Mammary epithelial cell (primary cell): ENCODE measurements at regions not wholly inside any gene's neighbourhood (a gene's known extent, or its start where the extent isn't known, plus 50 kb on each side); places are given as distances from the start of the nearest gene placed in this dataset.

ENCODE experiments used
- EZH2 ChIP-seq: IDR thresholded peaks from 2 replicates; pipeline ENCODE4 v1.6.1; 2012; ENCODE audit warnings: low read length, inconsistent platforms, borderline replicate concordance
- TF ChIP-seq, protein P1 (sequence below), 2 donors: IDR thresholded peaks in 1 of 2; conservative IDR thresholded peaks in 1 of 2; 2 replicates each; pipeline ENCODE4 v1.5.1; 2011 to 2012; ENCODE audit warnings: inconsistent platforms in 2 of 2, low read length in 2 of 2, mild to moderate bottlenecking in 2 of 2, control low read depth in 1 of 2, low read depth in 1 of 2; ENCODE audit not compliant: insufficient read depth in 1 of 2; ENCODE audit errors: extremely low read depth in 1 of 2

DNA sequence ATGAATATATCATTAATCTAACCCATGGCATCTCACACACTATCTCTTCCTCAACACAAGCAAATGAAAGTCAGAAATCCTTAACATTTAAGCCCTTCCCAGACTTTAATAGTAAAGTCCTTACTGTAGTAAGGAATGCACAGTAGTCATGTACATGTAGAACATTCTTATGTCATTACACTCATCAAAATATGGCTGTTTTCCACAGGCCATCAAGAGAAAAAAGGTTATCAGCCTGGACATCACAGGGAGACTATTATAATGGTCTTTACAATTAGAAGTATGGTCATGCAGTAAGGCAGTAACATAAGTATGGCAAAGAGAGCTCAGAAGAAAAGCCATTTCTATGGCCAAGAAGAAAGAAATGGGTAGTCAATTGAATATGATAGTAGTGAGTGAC is 121.2 kb downstream of the SLC6A15 start:
- TF ChIP-seq, protein P1, sequence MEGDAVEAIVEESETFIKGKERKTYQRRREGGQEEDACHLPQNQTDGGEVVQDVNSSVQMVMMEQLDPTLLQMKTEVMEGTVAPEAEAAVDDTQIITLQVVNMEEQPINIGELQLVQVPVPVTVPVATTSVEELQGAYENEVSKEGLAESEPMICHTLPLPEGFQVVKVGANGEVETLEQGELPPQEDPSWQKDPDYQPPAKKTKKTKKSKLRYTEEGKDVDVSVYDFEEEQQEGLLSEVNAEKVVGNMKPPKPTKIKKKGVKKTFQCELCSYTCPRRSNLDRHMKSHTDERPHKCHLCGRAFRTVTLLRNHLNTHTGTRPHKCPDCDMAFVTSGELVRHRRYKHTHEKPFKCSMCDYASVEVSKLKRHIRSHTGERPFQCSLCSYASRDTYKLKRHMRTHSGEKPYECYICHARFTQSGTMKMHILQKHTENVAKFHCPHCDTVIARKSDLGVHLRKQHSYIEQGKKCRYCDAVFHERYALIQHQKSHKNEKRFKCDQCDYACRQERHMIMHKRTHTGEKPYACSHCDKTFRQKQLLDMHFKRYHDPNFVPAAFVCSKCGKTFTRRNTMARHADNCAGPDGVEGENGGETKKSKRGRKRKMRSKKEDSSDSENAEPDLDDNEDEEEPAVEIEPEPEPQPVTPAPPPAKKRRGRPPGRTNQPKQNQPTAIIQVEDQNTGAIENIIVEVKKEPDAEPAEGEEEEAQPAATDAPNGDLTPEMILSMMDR (conservative IDR thresholded peaks at IDR 0.05 in 1 of 2, IDR thresholded peaks at IDR 0.05 in 1 of 2; ENCODE audit: extremely low read depth in 1 of 2, insufficient read depth in 1 of 2, low read depth in 1 of 2, low read length in 2 of 2): no peak
- TF ChIP-seq EZH2: no peak
